Sigmoid colon (tissue), 6 donors: ENCODE measurements at regions not wholly inside any gene's neighbourhood (a gene's known extent, or its start where the extent isn't known, plus 50 kb on each side); places are given as distances from the start of the nearest gene placed in this dataset.

ENCODE experiments used
- DNase-seq: peaks from one replicate; pipeline ENCODE4 v3.0.0-alpha.2; 2019
- H3K27ac ChIP-seq, 4 donors: fragments of 200-600 bp; sonication (generic); one replicate each; pipeline ENCODE4 v1.5.1; 2016 to 2019; ENCODE audit warnings: mild to moderate bottlenecking in 1 of 4
- H3K27me3 ChIP-seq, 3 donors: fragments of 200-600 bp; sonication (generic); one replicate each; pipeline ENCODE4 v1.5.1; 2019; ENCODE audit warnings: mild to moderate bottlenecking in 1 of 3
- H3K36me3 ChIP-seq, 4 donors: fragments of 200-600 bp; sonication (generic); one replicate each; pipeline ENCODE4 v1.5.1; 2016 to 2019
- H3K4me1 ChIP-seq, 4 donors: fragments of 200-600 bp; sonication (generic); one replicate each; pipeline ENCODE4 v1.5.1; 2017 to 2019
- H3K4me3 ChIP-seq, 4 donors: fragments of 200-600 bp; sonication (generic); one replicate each; pipeline ENCODE4 v1.5.1; 2017 to 2019; ENCODE audit warnings: mild to moderate bottlenecking in 2 of 4, moderate library complexity in 1 of 4
- H3K9me3 ChIP-seq, 4 donors: fragments of 200-600 bp in 3 of 4; sonication (generic) in 3 of 4; one replicate each; pipeline versions ENCODE4 v1.5.1 to v1.6.1; 2013 to 2019
- CTCF ChIP-seq, 4 experiments: fragments of 450-650 bp in 3 of 4; fragments of 200-600 bp in 1 of 4; IDR thresholded peaks; one replicate each; pipeline ENCODE4 v1.5.1; 2016 to 2019; ENCODE audit warnings: antibody characterized with exemption in 4 of 4, mild to moderate bottlenecking in 3 of 4, moderate library complexity in 2 of 4
- EP300 ChIP-seq, 4 donors: sonication (generic); formaldehyde crosslinking; IDR thresholded peaks; one replicate each; pipeline ENCODE4 v1.6.1; 2017; ENCODE audit warnings: antibody characterized with exemption in 4 of 4
- POLR2A ChIP-seq, 2 donors: fragments of 450-650 bp; IDR thresholded peaks; one replicate each; pipeline ENCODE4 v1.6.1; 2016; ENCODE audit warnings: antibody characterized with exemption in 2 of 2, mild to moderate bottlenecking in 2 of 2, moderate library complexity in 2 of 2
- POLR2AphosphoS5 ChIP-seq, 4 donors: sonication (generic); formaldehyde crosslinking; IDR thresholded peaks; one replicate each; pipeline ENCODE4 v1.6.1; 2017; ENCODE audit warnings: antibody characterized with exemption in 4 of 4
- WGBS, 2 donors: extraction: QIAGEN DNeasy Blood & Tissue Kit; methylation state at CpG; one replicate each; pipeline ENCODE4 v1.1.7; 2013; 5-methylcytosine and 5-hydroxymethylcytosine counted together
- intact Hi-C: fragments of 100-400 bp; cut with DNase I; formaldehyde crosslinking; loops from one replicate; pipeline ENCODE4 v1.15.1; 2023
- donor health status: healthy with polysubstance abuse.
- donor health status: healthy.

GRCh38 chr3:147538034-147538433 is 128.9 kb downstream of the ZIC1 start:
- H3K36me3 ChIP-seq = no peaks in the 10 kb centered on the region
- H3K4me3 ChIP-seq = no peak overlapping the region
- H3K9me3 ChIP-seq = peaks cover 0 to 4% (median 1%) of the 10 kb centered on the region in 4 donors
- DNase-seq = no peak
- WGBS, 2 donors = 76 to 80% methylated on average over 4 of the region's 4 CpGs
- intact Hi-C loops = no loop called here
- no peaks in the 10 kb centered on the region for H3K27me3 ChIP-seq
- H3K4me1 ChIP-seq = no peaks in the 10 kb centered on the region
- TF ChIP-seq CTCF (IDR thresholded peaks at IDR 0.05) = no peak
- no peak for TF ChIP-seq POLR2AphosphoS5 (IDR thresholded peaks at IDR 0.05)
- TF ChIP-seq POLR2A (IDR thresholded peaks at IDR 0.05) = no peak
- TF ChIP-seq EP300 (IDR thresholded peaks at IDR 0.05) = no peak
- no peak overlapping the region for H3K27ac ChIP-seq

GRCh38 chr3:147540921-147541320 is 131.8 kb downstream of the ZIC1 start:
- Histone ChIP-seq H3K4me1 (no peaks in the 10 kb centered on the region), H3K9me3 (peaks cover 0 to 4% (median 1%) of the 10 kb centered on the region in 4 donors), H3K27ac (no peak overlapping the region), H3K36me3 (no peaks in the 10 kb centered on the region), H3K27me3 (no peaks in the 10 kb centered on the region), H3K4me3 (no peak overlapping the region)
- TF ChIP-seq POLR2A (IDR thresholded peaks at IDR 0.05) = no peak
- TF ChIP-seq POLR2AphosphoS5 (IDR thresholded peaks at IDR 0.05) = no peak
- TF ChIP-seq CTCF (IDR thresholded peaks at IDR 0.05) = no peak
- no peak for TF ChIP-seq EP300 (IDR thresholded peaks at IDR 0.05)
- no peak for DNase-seq
- intact Hi-C loops = no loop called here

GRCh38 chr3:147544290-147544689 is 135.1 kb downstream of the ZIC1 start:
- no peak overlapping the region for H3K27ac ChIP-seq
- TF ChIP-seq POLR2A (IDR thresholded peaks at IDR 0.05) (no peak), POLR2AphosphoS5 (IDR thresholded peaks at IDR 0.05) (no peak), CTCF (IDR thresholded peaks at IDR 0.05) (no peak), EP300 (IDR thresholded peaks at IDR 0.05) (no peak)
- H3K36me3 ChIP-seq = no peaks in the 10 kb centered on the region
- H3K27me3 ChIP-seq = no peaks in the 10 kb centered on the region
- H3K9me3 ChIP-seq = peaks cover 0 to 4% (median 1%) of the 10 kb centered on the region in 4 donors
- no peak overlapping the region for H3K4me3 ChIP-seq
- no peak for DNase-seq
- intact Hi-C loops = no loop called here
- H3K4me1 ChIP-seq = no peaks in the 10 kb centered on the region

- Histone ChIP-seq H3K9me3 (no peaks in the 10 kb centered on the region), H3K4me1 (no peaks in the 10 kb centered on the region), H3K4me3 (no peak overlapping the region), H3K27me3 (no peaks in the 10 kb centered on the region), H3K27ac (no peak overlapping the region), H3K36me3 (no peaks in the 10 kb centered on the region)
- intact Hi-C loops = no loop called here
- DNase-seq = no peak
- TF ChIP-seq EP300 (IDR thresholded peaks at IDR 0.05) = no peak
- WGBS, 2 donors = 77 to 78% methylated on average over 3 of the region's 3 CpGs
Measured at GRCh38 chr3:147551491-147551890, 142.3 kb downstream of the ZIC1 start.

GRCh38 chr3:147554332-147554731 is 145.2 kb downstream of the ZIC1 start:
- intact Hi-C loops = no loop called here
- H3K27ac ChIP-seq = no peak overlapping the region
- no peaks in the 10 kb centered on the region for H3K9me3 ChIP-seq
- no peak for DNase-seq
- H3K4me3 ChIP-seq = no peak overlapping the region
- H3K36me3 ChIP-seq = no peaks in the 10 kb centered on the region
- H3K27me3 ChIP-seq = no peaks in the 10 kb centered on the region
- no peak for TF ChIP-seq EP300 (IDR thresholded peaks at IDR 0.05)
- no peak for TF ChIP-seq CTCF (IDR thresholded peaks at IDR 0.05)
- TF ChIP-seq POLR2AphosphoS5 (IDR thresholded peaks at IDR 0.05) = no peak
- TF ChIP-seq POLR2A (IDR thresholded peaks at IDR 0.05) = no peak
- H3K4me1 ChIP-seq = no peaks in the 10 kb centered on the region
